Stimulated activated naive CD8-positive, alpha-beta T cell treated with anti-CD3 and anti-CD28 coated beads, Interleukin-15, Interleukin-2, amounts not matched to agents 100 U/mL and 50 U/mL, for 24 hours (primary cell): ENCODE measurements at regions not wholly inside any gene's neighbourhood (a gene's known extent, or its start where the extent isn't known, plus 50 kb on each side); places are given as distances from the start of the nearest gene placed in this dataset.

Experiments
- ATAC-seq: fragments of 150-1000 bp; cut with Tn5 transposase; one replicate; pipeline ENCODE4 v1.10.0; 2021
- DNase-seq: peaks from one replicate; pipeline ENCODE4 v3.0.0; 2021

DNA sequence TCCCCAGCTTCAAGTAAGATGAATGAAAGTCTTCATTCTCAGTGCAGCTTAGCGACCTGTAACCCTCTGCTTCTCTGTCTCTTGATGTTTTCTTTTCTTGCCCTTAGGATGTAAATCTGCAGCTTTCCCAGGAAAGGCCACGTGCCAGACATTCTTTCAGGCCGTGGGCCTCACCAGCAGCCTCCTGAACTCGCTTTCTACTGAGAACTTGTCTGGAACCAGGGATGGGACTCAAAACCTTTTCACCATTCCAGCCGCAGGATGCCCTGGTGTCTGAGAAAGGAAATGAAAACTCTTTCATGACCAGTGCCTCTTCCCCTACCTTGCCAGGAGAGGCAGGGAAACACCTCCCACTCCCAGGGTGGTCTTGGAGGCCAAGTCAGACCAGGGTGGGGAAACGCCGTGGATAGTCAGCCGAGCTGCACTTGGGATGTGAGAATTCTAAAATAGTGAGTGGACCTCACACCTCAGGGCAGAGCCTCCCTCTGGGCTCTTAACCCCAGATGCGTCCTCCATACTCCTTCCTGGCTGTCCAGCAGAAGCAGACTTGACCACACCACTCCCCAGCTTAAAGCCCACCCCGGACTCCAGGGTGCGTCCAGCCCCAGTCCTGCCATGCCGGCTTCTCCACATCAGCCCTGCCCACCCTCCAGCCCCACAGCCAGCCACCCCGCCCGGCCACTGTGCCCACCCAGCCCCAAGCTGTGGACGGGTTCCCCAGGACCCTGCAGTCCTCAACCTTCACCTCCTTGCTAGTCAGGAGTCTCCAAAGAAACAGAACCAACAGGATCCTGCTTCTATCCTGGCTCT, 115.5 kb downstream of the TWIST2 start:
- ATAC-seq, result no peak
- no peak for DNase-seq

DNA sequence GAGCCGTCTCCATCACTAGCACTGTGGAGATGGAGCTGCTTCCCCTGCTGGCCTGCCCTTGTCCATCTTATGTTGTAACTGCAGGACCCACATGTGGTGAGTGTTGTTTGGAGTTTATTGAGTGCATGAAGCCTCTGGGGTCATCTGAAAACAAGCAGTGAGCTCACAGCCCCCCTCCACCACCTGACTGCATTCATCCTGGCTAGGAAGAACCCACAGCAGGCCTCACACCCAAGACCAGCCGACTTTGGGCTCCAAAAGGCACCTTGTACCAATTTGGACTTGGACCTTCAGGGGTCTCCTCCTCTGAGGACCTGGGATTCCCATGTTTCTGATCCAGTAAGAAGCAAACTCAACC, 116.1 kb downstream of the TWIST2 start:
- ATAC-seq (no peak), DNase-seq (no peak)

DNA sequence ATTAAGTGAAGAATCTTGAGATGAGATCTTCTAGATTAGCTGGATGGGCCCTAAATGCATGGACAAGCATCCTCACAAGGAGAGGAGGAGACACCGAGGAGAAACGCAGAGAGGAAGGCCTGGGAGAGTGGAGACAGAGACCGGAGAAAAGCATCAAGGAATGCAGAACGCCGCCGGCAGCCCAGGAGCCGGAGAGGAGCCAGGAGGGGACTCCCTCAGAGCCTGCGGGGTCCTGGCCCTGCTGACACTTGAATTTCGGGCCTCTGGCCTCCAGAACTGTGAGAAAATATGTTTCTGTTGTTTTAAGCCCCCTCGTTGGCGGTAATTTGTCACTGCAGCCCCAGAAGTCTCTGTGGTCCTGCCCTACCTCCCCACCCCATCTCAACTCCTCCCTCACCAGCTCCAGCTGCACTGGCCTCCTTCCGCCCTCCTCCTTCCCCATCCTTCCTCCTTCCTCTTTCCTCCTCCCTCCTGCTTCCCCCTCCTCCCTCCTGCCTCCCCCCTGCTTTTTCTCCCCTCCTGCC, 116.7 kb downstream of the TWIST2 start:
- DNase-seq (no peak), ATAC-seq (no peak)

DNA sequence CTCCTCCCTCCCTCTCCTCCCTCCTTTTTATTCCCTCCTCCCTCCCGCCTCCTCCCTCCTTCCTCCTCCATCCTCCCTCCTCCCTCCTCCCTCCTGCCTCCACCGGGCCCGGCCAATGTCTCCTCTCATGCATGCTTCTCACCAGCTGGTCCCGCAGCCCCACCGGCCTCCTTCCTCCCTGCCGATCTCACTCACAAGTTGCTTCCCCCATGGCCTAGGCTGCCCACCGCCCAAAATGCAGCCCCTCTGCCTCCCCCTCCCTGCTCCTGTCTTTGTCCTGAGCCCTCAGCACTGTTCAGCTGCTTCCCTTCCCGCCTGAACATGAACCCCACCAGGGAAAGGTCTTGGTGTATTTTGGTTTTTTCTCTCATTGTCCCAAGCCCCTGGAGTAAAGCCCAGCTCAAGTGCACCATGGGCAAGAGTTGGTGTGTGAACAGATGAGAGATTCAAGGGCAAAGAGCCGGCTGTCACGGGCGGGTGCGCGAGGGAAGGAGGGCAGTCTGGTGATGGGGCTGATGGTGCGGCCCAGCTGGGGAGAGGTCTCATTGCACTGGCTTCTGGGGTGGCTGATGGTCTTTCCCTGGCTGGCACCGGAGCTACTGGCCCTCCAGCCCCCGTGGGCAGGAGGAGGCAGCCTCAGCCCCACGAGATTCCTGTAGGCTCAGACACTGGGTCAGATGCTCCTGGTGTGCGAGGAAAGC, 117.6 kb downstream of the TWIST2 start:
- ATAC-seq (no peak), DNase-seq (no peak)

DNA sequence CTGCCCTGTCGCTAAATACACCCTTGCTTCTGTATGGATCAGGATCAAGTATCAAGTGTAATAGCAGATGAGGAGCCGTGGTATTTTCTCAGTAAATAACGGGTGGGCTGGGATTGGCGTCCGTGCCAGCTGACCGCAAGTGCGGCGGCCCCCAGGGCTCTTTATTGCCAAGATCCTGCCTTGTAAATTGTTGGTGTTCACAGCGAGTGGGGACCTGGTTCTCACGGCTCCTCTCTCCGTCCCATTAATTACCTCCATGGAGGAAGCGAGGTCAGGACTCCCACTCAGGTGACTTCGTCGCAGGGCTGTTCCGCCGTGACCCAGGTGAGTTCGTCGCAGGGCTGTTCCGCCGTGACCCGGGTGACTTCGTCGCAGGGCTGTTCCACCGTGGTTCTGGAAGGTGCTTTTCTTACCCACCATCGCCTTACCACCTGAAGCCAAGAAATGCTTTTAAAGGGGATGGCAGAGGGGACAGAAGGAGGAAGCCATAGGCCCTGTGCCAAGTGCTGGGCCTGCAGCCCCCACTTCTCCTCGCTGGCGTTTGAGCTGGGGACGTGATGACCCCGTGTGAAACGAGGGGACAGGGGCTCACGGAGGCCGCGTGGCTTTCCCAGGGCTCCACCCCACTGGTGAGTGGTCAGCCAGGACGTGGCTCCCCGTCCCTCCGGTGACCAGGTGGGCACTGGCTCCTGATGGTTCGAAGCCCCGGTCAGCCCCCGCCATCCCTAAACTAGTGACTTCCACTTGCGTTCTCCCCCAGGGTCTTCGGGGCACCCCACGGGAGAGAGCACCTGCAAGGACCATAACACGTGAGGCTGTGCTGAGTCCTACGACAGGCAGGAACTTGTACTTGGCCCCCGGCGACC, 118.4 kb downstream of the TWIST2 start:
- ATAC-seq, result no peak
- no peak for DNase-seq

DNA sequence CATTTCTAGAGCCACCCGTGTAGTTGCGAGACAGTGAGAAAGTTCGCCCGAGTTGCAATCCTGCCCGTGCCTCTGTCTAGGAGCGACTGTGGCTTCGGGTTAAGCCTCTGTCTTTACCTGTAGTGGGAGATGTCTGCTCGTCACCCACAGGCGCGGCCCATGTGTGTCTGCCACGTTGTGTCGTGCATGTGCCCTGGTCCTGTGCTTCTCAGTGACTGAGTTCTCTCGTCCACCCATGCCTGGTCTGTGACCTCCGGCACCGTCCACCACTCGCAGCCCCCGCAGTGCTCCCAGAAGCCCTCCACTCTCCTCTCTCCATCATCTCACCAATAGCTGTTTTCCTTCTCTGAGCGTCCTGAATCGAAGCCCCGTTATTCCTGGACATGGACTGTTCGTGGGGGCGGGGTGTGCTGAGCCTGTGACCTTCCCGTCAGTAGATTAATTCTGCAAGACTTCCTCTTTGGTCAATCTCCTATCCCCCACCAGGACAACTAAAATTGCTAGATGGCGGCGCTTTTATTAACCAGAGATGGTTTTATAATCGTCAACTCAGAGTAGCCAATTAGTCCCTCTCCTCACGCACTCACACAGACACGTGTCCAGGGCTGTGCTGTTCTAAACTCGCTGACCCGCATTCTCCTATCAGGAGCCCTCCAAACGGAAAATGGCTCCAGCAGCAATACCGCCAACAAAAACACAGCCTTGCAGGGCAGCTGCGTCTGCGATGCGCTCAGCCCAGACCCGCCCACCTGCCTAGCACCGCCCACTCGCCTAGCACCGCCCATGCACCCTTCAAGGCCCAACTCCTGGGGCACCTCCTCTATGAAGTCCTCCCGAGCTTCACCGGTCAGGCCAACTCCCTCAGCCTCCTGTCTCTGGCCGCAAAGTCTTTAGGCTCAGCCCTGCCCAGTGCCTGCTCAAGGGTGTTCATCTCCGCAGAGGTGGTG, 119.4 kb downstream of the TWIST2 start:
- ATAC-seq, result no peak
- DNase-seq, result no peak

DNA sequence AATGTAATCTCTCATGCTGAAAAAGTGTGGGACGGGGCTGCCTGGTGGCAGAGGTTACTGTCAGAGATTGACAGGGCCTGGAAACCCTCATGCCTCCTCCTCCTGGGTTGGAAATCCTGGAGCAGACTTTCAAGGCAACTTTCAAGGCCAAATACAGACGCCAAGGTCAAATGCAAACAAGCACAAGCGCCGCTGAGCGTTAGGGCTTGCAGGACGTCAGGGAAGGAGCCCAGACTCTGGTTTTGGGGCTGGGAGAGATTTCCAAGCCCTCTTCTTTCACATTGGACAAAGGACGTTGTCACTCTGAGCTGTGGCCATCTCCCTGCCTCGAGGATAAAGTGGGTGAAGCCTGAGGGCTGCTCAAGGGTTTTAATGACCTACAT, 120.1 kb downstream of the TWIST2 start:
- DNase-seq (no peak), ATAC-seq (no peak)

DNA sequence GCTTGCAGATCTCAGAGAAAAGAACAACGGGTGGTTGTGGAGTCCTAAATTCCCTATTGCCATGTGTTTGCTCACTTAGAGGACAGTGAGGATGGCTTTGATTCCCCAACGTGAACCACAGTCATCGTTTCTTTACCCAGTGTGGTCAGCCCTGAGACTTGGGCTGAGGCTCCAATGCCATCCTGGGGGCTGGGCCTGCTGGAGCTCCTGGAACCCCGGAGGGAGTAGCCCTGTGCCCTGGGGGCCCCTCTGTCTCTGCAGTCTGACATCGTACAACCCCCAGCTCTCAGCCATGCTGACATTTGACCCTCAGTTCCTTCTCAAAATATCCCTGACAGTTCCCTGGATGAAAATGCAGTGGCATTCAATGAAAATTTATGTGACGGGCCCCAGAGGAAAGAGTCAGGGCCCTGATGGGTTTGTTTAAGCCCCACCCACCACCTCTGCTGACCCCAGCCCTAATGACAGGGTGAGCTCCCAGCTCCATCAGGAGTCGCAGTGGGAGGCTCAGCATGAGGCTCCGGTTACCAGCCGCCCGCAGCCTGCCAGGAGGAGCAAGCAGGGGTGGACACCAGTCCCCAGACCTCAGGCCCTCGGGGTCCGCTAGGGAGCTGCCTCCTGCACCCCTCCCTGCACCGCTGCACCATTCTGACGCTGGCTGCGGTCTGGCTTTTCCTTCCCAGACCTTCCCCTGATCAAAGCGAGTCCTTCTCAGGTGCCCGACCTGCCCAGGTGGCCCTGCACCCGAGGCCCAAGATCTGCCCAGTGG, 120.9 kb downstream of the TWIST2 start:
- DNase-seq, result no peak
- no peak for ATAC-seq

DNA sequence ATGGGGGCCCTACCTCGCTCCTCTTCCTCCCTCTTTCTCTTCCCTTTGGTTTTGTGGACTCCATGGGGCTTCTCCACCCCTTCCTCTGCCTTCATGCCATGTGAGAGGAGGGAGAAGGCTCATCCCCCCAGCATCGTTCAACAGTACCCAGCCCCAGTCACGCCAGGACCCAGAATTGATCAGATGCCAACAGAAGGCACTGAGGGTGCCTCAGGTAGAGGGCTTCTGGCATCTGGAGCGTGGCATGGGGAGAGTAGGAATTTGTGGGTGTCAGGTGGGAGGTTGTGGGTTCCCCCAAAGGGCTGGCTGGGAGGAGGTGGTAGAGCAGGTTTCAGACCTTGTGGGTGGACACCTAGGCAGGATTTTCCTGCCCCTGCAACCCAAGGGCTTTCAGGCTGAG, 122.0 kb downstream of the TWIST2 start:
- DNase-seq (no peak), ATAC-seq (no peak)

DNA sequence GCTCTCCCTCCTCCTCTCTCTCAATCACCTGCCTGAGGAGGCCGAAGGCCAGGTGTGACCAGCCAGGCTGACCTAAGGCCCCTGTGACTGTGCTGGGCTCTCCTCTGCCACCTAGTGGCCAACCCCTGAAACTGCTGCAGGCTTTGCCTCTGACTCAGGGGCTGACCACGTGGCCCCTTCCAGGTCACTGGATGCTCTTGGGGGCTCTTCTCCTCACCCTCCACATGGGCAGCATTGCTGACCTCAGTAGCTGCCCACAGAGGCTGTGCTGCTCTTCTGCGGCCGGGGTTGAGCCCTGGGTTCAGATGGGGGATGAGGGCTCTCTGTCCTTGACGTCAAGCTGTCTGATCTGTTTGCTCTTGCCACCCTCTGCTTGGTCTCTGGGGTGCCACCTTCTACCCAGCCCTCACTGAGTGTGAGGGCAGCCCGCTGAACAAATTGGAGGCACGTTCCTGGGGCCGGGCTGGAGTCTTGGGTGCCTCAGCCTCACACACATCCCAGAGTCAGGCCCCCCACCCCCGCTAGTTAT, 122.7 kb downstream of the TWIST2 start:
- peak; percentile 59 for DNase-seq
- peak; percentile 46 for ATAC-seq

DNA sequence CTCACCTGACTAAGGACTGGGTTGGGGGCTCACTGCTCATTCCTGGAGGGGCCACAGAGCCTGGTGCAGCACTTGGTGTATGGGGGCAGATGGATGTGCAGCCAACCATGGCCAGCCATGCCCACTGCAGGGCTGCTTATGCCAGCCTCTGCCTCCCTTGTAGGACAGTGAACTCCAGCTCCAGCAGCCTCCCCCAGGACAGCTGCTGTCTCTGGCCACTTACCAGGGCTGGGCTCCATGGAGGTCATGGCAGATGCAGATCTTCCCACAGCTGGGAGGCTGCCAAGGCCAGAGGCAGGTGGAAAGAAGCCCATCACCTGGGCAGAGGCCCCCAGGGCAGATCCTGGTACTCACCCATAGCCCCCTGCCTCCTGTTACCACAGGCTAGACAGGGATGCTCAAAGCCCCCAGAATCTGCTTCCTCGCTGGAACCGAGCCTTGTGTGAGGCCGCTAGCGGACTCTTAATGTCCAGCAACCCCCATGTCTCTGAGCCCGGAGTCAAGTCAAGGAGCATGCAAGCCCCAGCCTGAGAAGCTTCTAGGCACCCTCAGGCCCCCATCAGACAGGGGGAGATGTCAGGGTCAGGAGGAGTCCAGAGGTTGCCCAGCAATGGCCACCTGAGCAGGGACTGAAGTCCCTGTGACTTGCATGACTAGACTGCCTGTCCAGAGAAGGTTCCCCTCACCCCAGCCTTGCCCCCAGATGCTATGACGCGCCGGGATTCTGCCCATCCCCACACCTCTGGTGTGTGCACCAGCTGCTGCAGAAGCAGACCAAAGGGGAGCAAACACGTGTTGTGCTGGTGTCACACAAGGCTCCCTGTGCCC, 123.6 kb downstream of the TWIST2 start:
- ATAC-seq, result no peak
- DNase-seq, result no peak

DNA sequence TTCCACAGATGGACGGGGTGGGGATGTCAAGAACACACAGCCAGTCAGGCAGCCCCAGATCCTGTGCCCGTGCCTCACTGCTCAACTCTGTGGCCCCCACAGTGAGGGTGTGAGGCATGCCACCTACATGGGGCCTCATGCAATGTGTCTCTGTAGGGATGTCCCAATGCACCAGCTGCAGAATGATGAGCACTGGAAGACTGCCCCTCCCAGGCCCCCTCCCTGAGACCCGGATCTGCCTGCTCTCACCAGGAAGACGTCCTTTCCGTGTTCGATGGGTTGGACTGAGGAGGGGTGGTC, 124.2 kb downstream of the TWIST2 start:
- ATAC-seq (no peak), DNase-seq (no peak)

DNA sequence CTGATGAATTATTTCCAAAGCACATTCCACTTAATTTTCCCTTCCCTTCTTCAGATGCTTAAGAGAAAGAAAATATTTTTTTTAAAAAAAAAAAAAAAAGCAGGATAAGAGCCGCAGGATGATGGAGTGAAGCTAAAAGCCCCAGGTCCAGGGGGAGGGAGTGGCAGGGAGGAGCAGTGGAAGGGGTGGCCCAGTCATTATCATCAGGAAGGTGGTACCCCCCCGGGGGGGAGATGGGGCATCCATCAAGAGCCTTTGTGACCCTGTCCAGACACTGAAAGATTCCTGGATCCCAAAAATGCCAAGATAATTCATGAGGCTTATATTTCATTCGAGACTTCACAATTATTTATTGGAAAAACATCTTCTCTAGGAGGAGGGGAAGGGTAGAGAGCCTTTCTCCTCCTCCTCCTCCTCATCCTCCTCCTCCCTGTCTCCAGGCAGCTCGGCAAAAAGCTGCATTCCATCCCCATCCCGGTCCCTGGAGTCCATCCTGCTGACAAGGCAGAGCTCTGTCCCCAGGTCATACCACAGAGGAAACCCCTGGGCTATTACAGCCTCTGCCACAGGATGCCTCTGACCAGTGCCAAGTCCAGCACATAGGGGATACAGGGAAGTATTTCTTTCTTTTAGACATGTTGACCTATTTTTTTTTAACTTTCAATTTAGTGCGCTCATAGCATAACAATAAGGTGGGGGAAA, 125.3 kb downstream of the TWIST2 start:
- ATAC-seq (no peak), DNase-seq (no peak)

DNA sequence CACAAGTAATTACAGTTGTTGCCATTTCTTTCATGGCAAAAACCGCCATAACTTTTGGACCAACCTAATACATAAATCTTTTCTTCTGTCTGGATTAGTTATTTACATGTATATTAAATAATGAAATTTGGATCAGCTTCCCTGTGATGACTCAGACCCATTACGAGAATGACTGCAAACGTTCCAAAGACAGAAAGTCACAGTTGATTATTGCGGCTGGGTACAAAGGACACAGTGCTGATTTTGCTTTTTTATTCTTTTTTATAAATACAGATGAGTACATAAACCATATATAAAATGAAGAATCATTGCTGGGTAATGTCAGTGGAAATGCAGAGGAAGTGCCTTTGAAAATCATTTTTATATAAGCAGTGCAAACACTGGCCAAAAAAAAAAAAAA, 126.2 kb downstream of the TWIST2 start:
- ATAC-seq (no peak), DNase-seq (no peak)

DNA sequence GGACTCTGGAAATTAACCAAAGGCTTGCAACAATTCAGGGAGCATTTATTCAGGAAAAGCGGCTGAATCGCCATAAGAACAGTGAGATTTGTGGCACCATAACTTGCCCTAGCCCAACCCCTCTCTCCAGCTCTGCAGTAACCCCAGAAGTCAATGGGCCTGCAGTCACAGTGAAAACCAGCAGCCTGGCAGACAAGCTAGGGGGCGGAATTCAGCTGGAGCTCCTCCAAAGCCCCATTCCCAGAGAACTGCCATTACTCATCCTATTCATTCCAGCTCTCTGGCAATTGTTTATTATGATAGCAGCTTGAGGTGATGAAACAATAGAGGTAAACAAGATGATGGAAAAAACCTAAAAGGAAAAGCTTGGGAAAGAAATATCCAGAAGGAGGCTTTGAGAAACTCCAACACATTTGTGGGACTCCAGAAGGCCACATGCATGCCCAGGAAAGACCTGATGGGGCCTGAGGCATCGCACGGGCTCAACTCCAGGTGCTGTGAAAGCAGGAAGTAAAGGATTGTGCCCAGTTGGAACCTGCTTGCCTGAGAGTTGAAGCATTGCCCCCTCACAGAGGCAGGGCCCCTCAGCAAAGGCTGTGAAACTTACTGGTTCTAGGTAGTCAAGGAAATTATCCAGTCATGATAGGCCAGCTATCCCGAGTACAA, 126.7 kb downstream of the TWIST2 start:
- DNase-seq, result no peak
- no peak for ATAC-seq

DNA sequence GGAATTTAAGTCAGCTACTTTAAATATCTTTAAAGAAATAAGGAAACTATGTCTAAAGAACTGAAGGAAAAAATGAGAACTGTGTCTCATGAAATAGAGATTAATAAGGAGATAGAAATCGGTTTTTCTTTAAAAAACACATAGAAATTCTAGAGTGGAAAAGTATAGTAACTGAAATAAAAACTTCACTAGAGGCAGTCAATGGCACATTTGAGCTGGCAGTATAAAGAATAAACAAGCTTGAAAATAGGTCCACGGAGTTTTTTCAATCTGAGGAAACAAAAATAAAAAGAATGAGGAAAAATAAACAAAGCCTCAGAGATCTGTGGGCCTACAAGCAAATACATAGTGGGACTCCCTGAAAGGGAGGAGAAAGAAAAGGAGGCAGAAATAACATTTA, 127.5 kb downstream of the TWIST2 start:
- DNase-seq, result no peak

DNA sequence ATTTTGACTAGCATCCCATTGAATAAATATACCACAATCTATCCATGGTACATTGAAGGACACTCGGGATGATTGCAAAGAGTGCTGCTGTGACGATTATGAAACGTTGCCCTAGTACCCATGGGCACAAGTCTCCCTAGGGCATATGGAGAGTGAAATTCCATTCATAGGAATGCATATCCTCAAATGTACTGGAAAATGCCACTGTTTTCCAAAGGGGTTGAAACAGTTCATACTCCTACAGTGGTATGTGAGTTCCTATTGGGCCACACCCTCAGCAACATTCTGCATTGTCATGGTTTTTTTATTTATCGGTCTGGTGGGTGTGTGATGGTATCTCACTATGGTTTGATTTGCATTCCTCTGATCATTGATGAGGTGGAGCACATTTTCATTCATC, 130.6 kb downstream of the TWIST2 start:
- DNase-seq (no peak), ATAC-seq (no peak)

More for the DNA sequence above, 127.5 kb downstream of the TWIST2 start:
- no peak for ATAC-seq

DNA sequence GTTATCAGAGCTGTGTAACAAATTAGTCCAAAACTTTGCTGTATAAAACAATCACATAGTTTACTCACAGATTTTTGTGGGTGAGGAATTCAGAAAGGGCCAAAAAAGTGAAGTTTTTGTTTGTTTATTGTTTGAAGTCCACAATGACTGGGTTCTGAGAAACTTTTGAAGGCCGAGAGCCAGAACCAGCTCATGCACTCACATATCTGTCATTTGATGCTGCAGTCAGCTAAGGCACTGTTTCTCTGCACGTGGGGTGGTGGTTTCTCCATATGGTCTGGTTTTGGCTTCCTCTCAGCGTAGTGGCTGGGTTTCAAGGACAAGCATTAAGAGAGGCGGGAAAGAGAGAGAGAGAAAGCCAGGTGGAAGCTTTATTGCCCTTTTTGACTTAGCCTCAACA, 131.8 kb downstream of the TWIST2 start:
- no peak for ATAC-seq
- no peak for DNase-seq
